ENCODE measurements at regions not wholly inside any gene's neighbourhood (a gene's known extent, or its start where the extent isn't known, plus 50 kb on each side); places are given as distances from the start of the nearest gene placed in this dataset.

DNA sequence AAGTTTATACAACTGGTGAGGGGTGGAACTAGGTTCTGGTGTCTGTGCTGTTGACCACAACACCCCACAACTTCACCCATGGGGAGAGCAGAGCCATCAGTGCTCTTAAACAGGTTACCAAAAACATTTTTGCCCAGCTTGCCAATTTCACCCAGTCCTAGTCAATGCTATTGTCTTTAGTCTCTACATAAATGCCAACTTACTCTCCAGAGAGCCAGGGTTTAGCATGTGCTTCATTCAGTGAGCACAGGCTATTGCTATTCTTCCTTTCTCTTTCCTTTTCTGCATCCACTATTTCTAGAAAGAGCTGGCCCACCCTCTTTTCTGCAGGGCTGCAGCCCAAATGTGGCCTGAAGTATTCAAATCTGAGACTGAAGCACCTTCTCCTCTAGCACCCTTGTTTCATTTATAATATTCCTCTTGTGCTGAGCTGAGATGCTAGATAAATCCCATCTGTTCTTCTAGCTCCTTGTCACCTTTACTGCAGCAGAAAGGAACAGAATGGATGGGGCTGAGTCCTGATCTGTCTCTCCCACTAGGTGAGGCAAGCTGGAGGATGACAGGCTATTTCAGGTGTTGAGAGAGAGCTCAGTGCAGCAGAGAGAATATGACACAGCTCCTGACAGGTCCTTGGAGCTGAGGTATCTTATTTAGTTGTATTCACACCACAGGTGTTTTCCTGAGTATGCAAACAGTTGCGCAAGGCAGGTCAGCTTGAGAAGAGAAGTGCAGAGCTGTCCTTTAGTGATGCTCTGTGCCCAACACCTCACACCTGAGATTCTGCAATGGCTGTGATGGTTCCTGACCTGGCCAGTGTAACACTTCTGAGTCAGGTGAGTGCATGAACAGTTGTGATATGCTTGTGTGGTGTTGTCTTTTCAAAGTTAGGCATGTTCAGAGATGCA, 819.2 kb downstream of the CCSER2 start:
- Histone ChIP-seq H3K36me3 (ENCODE audit: low read depth) (no peaks in the 10 kb centered on the region), H3K9me3 (no peaks in the 10 kb centered on the region), H3K4me3 (no peak overlapping the region), H3K4me1 (ENCODE audit: low read depth) (no peaks in the 10 kb centered on the region)
- TF ChIP-seq, protein P1, sequence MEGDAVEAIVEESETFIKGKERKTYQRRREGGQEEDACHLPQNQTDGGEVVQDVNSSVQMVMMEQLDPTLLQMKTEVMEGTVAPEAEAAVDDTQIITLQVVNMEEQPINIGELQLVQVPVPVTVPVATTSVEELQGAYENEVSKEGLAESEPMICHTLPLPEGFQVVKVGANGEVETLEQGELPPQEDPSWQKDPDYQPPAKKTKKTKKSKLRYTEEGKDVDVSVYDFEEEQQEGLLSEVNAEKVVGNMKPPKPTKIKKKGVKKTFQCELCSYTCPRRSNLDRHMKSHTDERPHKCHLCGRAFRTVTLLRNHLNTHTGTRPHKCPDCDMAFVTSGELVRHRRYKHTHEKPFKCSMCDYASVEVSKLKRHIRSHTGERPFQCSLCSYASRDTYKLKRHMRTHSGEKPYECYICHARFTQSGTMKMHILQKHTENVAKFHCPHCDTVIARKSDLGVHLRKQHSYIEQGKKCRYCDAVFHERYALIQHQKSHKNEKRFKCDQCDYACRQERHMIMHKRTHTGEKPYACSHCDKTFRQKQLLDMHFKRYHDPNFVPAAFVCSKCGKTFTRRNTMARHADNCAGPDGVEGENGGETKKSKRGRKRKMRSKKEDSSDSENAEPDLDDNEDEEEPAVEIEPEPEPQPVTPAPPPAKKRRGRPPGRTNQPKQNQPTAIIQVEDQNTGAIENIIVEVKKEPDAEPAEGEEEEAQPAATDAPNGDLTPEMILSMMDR (IDR thresholded peaks at IDR 0.05), result no peak
- ATAC-seq (no peak), DNase-seq (no peak)
- intact Hi-C loops (cut with DNase I, micrococcal nuclease), result no loop called here

GRCh38 chr10:85148693-85149640, 820.6 kb downstream of the CCSER2 start:
- ATAC-seq, result peak; percentile 59
- TF ChIP-seq, protein P1 (IDR thresholded peaks at IDR 0.05), result no peak
- Histone ChIP-seq H3K4me3 (no peak overlapping the region), H3K9me3 (no peaks in the 10 kb centered on the region), H3K36me3 (ENCODE audit: low read depth) (no peaks in the 10 kb centered on the region), H3K4me1 (ENCODE audit: low read depth) (no peaks in the 10 kb centered on the region)
- peak in 1 of 3 donors; percentile 17 for DNase-seq
- intact Hi-C loops (cut with DNase I, micrococcal nuclease), result no loop called here

GRCh38 chr10:85149766-85150165, 821.4 kb downstream of the CCSER2 start:
- TF ChIP-seq, protein P1 (IDR thresholded peaks at IDR 0.05), result no peak
- Histone ChIP-seq H3K9me3 (no peaks in the 10 kb centered on the region), H3K36me3 (ENCODE audit: low read depth) (no peaks in the 10 kb centered on the region), H3K4me1 (ENCODE audit: low read depth) (no peaks in the 10 kb centered on the region), H3K4me3 (no peak overlapping the region)
- DNase-seq (no peak), ATAC-seq (no peak)
- intact Hi-C loops (cut with DNase I, micrococcal nuclease), result no loop called here

DNA sequence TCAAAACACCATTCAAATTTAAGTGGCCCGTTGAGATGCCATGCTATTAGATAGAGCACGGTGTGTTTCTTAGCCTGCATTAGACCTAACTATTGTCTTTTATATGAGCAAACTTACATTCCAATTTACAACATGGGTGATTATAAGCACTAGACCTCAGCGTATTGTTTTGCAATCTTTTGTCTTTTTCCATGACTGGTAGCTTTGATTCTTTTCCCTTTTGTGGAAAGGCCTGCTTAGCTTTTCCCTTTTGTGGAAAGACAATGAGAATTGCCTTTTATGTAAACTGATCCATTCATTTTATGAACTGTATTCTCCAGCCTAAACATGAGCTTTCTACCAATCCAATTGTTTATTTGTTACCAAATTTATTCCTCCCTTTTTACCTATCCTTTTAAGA, 823.1 kb downstream of the CCSER2 start:
- ATAC-seq (no peak), DNase-seq (no peak)
- no peaks in the 10 kb centered on the region for H3K9me3 ChIP-seq
- TF ChIP-seq, protein P1 (IDR thresholded peaks at IDR 0.05), result no peak
- intact Hi-C loops (cut with DNase I, micrococcal nuclease), result no loop called here
- H3K4me3 ChIP-seq, result no peak overlapping the region
- H3K4me1 ChIP-seq (ENCODE audit: low read depth), result no peaks in the 10 kb centered on the region
- no peaks in the 10 kb centered on the region for H3K36me3 ChIP-seq (ENCODE audit: low read depth)

- Histone ChIP-seq H3K4me1 (ENCODE audit: low read depth) (no peaks in the 10 kb centered on the region), H3K9me3 (no peaks in the 10 kb centered on the region), H3K4me3 (no peak overlapping the region), H3K36me3 (ENCODE audit: low read depth) (no peaks in the 10 kb centered on the region)
- peak; percentile 38 for ATAC-seq
- peak in 1 of 3 donors; percentile 24 for DNase-seq
- intact Hi-C loops (cut with DNase I, micrococcal nuclease), result no loop called here
- TF ChIP-seq, protein P1 (IDR thresholded peaks at IDR 0.05), result no peak
Measured at GRCh38 chr10:85152496-85152895, 824.1 kb downstream of the CCSER2 start.

Measured in mucosa of descending colon (tissue), 3 donors.